Inflammatory macrophage treated with lipopolysaccharide for 4 hours (primary cell): ENCODE measurements at regions not wholly inside any gene's neighbourhood (a gene's known extent, or its start where the extent isn't known, plus 50 kb on each side); places are given as distances from the start of the nearest gene placed in this dataset.

Experiments used
- DNase-seq: peaks from one replicate; pipeline ENCODE4 v3.0.0-alpha.2; 2020

GRCh38 chr9:96086936-96087571, 211.6 kb downstream of the ERCC6L2 start:
- no peak for DNase-seq

DNA sequence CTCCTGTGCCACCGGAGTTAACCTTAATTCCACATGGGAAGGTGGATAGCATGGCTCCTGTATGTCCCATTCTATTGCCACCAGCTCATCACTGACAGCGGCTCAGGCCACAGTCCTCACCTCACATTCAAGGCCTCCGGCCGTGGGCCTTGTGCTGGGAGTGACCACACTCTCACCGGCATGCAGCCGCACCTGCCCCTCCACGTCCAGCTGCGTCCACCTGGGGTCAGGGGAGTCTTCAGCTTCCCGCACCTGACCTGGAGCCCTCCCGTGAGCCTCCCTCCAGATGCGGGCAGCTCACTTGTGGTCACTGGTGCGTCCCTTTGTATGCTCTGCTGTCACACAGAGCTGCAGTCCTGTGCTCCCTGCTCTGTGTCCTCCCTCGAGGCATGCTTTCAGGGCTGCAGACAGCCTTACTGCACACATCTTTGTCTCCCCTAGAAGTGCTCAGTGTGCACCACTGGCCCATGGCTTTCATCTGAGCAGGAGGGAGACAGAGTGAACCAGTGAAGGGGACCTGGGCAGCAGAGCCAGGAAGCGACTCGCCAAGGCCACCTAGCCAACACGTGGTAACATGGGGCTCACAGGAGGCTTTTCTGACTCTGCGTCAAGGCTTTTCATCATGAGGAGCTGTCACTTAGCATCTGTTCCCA, 210.1 kb downstream of the ERCC6L2 start:
- no peak for DNase-seq

- no peak for DNase-seq
Observed at GRCh38 chr9:96084331-96084734, 208.8 kb downstream of the ERCC6L2 start.

- no peak for DNase-seq
Observed at GRCh38 chr9:96082516-96083232, 207.2 kb downstream of the ERCC6L2 start.

- DNase-seq, result no peak
Observed at GRCh38 chr9:96080364-96080763, 204.9 kb downstream of the ERCC6L2 start.

- DNase-seq, result no peak
Observed at GRCh38 chr9:96079779-96080178, 204.3 kb downstream of the ERCC6L2 start.

DNA sequence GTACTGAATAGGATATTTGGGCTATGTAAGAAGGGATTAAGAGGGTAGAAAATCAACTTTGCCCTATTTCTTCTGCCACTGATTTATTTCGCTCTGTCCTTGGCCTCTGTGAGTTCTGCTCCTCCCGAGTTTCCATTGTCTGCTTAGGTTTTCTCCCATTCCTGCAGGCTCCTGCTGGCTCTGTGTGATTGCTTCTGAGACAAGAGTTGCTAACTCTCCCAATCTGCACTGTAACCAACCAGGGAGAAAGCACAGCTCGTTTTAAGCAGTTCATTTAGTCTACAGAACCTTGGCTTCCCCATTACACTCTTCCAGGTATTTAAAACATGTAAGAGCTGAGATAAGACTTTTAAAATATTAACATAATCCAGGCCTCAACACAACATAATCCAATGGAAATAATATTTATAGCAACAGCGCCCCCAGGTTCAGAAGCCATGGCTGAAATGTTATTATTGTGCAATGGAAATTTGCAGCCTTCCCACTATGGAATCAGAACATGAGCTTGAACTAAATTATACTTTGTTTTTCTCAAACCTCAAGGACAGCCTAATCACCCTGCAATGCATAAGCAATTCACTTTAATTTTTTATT, 203.5 kb downstream of the ERCC6L2 start:
- no peak for DNase-seq

GRCh38 chr9:96075757-96076156, 200.3 kb downstream of the ERCC6L2 start:
- no peak for DNase-seq

DNA sequence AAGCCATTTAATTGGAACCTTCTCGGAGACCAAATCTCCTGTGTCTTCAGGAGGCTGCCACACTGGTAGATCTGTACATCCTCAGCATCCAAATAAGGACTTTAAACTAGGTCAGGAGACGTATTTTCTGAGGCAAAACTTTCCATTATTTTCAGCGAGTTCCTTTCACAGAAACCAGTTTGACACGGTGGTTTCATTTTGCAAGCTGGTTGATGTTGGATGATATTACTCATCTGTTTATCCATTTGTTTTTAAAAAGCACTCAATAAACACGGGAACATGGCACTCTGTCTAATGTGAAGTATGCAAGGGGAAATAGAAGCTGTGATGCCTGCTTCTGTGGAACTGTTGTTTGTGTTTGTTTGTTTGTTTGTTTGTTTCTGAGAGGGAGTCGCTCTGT, 199.6 kb downstream of the ERCC6L2 start:
- DNase-seq, result no peak

GRCh38 chr9:96073531-96074480, 198.3 kb downstream of the ERCC6L2 start:
- DNase-seq, result no peak

DNA sequence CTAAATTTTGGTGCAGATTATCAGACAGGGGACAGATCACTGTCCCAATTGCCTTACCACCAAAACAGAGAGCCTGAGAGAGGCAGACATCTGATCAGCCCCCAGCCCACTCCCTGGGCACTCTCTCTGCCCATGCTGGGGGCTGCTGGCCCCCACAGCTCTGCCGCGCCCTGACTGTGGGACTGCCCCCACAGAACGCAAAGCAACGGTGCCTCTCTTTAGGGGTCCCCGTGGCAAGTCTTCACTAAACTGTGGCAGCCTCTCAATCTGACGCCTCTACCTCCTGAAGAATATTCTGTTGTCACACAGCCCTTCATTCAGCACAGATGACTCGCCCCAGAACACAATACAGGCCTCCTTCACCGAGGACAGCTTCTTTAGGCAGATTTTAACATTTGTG, 197.4 kb downstream of the ERCC6L2 start:
- DNase-seq, result no peak

- DNase-seq, result no peak
Observed at GRCh38 chr9:96071815-96072124, 196.3 kb downstream of the ERCC6L2 start.

GRCh38 chr9:96071076-96071814, 195.8 kb downstream of the ERCC6L2 start:
- peak; percentile 19 for DNase-seq

DNA sequence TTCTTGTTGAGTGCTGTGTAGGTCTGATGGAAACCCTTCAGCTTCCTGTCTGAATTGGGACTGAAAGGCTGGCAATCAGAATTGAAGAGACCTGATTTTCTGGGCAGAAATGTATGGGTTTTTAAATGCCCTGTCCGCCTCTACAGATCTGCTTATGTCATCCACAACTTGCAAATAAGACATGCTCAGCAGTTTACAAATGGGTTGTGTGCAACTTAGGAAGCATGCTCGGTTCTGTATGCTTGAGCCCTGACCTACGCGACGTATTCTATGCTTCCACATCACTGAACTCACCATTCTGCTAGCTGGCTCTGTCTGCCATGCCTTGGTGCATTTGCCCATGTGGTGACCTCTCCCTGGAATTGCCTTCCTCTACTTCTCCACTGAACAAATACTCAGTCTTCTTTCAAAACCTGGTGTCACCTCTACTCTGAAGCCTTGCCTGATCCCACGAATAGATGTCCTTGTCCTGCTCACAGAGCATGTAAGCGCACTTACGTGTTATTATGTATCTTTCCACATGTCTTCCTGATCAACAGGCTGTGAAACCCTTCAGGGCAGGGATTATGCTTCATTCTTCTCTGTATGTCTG, 194.2 kb downstream of the ERCC6L2 start:
- no peak for DNase-seq

DNA sequence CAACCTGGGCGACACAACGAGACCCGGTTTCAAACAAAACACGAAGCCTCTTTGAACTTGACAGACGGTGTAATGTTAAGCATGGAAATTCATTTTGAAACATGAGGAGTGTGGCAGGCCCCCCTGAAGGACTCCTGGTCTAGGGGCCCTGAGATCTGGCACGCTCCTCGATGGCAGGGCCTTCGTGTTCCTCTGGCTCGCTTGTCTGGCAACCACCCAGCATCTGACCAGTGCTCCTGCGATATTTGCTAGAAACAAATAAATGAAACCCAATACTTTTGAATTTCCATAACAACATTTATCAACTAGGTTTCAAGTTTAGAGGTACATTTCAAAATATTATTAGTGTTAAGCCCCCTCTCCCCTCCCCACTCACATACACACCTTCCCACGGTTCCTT, 193.0 kb downstream of the ERCC6L2 start:
- DNase-seq, result no peak

DNA sequence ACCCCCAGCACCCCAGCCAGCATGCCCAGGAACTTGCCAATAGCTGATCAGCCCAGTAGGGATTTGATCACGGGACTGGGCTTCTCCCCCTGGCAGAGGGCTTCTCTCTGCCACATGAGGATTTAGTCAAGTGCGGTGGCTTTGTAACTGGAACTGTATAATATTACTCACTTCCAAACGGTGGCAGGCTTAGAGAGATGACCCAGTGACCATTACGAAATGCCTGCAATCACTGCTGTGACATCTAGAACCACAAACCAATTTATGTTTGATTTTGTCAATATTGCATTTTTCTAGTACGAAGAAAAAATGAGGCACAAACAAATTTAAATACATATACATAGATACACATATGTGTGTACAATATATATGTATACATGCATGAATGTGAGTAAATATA, 192.1 kb downstream of the ERCC6L2 start:
- DNase-seq, result peak; percentile 22

GRCh38 chr9:96067004-96067403, 191.5 kb downstream of the ERCC6L2 start:
- DNase-seq, result no peak

- no peak for DNase-seq
Observed at GRCh38 chr9:96065482-96066251, 190.2 kb downstream of the ERCC6L2 start.

GRCh38 chr9:96064826-96065481, 189.5 kb downstream of the ERCC6L2 start:
- peak; percentile 11 for DNase-seq

GRCh38 chr9:96062854-96063253, 187.4 kb downstream of the ERCC6L2 start:
- no peak for DNase-seq
